Esophagus mucosa (tissue), 1 donor: ENCODE measurements at regions not wholly inside any gene's neighbourhood (a gene's known extent, or its start where the extent isn't known, plus 50 kb on each side); places are given as distances from the start of the nearest gene placed in this dataset.

Experiments
- ATAC-seq: fragments of 200-7000 bp; cut with Tn5 transposase; one replicate; pipeline ENCODE4 v1.9.1; 2020
- donor health status: DM: yes; HTN: yes; CAD: no.

DNA sequence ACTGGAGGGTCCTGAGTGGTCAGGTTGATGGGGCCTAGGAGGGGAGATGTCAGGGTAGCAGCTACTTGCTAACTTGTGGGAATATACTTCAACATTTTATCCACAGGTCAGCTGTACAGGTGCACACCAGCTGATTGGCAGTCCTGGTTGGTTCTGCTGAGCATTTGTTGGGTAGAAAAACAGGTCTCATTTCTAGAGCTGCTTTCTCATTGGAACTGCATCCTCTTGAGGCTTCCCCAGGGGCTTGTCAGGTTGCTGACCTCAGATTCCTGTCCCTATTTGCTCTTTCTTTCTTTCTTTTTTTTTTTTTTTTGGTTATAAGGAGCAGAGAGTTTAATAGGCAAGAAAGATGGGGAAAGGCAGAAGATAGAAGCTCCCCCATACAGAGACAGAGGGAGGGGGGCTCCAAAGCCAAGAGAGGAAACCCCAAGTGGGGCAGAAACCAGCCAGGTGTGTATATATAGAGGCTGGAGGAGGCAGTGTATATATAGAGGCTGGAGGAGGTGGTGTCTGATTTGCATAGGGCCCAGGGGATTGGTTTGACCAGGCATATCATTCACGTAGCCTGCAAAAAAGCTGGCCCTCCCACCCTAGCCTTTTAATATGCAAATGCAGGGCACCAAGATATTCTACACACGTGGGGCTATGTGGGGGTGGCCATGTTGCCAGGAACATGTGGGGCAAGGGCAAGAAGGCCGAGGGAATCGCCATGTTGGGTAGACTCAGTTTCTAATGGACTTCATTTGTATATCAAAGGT lies 57.3 kb upstream of the STUM start:
- ATAC-seq = no peak

GRCh38 chr1:226492426-226493137 lies 56.0 kb upstream of the STUM start:
- ATAC-seq = no peak

- ATAC-seq = no peak
Measured at GRCh38 chr1:226494092-226494609, 54.4 kb upstream of the STUM start.

DNA sequence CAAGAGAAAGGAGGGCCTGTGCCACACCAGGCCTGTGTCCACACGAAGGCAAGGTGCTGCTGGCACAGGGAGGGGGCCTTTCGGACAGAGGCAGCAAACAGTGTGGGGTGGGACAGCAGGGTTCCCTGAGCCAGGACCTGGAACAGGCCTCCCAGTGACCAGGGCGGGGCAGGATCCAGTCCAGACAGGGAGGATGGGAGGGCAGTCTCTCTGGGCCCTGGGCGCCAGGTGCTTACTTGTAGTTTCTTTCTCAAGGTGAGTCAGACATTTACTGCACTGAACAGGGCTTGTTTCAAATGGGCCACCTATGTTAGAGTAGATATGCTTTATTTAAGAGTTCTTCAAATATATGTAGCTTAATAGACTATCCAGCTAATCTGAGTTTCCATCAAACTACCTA lies 52.8 kb upstream of the STUM start:
- no peak for ATAC-seq

DNA sequence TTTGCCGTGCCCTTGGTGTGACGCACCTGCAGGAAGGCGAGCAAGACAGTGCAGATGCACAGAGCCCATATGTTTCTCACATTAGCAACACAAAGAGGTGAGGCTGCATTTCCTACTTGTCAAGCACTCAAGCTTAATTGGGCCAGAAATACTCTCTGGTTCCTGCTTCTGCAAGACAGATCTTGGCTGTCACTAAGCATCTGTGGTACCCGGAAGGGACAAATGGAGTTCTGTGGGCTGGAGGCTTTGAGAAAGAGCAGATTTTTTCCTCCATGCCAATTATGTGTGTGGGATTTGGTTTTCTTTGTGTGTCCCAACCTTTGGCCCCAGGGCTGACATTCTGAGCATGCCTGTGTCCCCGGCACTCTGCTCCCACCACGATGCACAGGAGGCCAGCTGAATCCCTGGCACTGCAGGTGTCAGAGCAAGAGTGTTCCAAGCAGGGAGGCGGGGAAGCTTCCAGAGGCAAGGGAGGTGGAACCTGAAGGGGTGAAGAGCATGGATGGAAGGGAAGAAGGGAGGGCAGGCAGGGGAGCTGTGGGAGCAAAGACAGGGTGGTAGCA lies 52.0 kb upstream of the STUM start:
- ATAC-seq = no peak

DNA sequence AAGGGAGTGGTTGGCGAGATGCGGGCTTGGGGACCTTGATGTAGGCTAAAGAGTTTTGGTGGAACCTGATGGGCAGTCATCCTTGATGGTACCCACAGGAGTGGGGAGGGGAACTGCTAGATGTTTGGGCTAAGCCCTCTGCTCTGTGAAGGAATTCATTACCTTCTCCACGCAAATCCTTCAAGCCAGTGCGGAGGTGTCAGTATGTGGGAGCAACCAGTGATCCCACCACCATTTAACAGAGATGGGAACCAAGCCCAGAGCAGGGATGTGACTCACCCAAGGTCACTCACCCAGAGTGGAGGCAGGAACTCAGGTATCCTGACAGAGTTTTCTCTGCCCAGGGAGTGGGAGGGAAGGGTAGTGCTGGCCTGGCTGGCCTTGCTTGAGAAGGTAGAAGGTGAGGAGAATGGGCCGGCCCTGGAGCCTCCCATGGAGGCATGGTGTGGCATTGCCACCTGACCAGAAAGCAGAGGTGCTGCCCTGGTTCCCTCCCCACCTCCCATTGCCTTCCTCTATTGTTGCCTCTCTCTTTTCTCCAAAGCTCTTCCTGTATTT lies 51.2 kb upstream of the STUM start:
- ATAC-seq = no peak

DNA sequence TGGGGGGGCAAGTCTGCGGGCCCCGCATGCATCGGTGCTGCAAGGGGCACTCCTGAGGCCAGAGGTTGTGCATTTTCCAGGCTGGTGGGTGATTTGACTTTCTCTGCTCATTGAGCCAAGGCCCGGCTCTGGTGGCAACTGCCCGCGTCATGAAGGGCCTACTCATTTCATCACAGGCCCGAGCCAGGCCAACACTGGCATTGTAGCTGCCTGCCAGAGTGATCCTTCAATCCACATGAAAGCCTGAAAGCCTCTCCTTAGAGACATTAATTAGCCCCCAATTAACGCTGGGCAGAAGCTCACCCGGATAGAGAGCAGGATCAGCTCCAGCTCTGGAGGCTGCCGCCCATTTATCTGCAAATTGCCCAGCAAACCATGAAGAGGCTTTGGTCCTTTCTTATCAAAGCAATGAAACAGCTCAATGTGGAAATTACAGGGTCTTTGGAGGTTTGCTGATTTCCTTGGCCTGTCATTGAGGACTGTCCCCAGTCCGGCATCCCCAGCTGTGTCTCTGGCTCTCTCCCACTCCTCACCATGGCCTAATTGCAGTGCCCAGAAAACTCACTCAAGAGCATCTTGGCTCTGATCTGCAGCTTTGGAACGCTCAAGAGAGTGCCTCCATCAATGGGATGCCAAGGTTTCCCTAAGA lies 50.4 kb upstream of the STUM start:
- no peak for ATAC-seq

- no peak for ATAC-seq
Measured at GRCh38 chr1:226498640-226499008, 49.9 kb upstream of the STUM start.
